T-helper 2 cell (primary cell): ENCODE measurements at regions not wholly inside any gene's neighbourhood (a gene's known extent, or its start where the extent isn't known, plus 50 kb on each side); places are given as distances from the start of the nearest gene placed in this dataset.
A peak's percentile ranks its signal among the peaks of the same experiment; 100 is the strongest.
"Not testable (repeated sequence)": the region's sequence is repeated elsewhere in the genome, so short reads cannot be mapped to it uniquely, and the experiment has no call there.

Experiments used
- DNase-seq, 5 experiments: peaks; one replicate each; pipeline versions ENCODE4 v3.0.0 to v3.0.0-alpha.2; 2012 to 2022

- DNase-seq: no peak
These were observed 565.6 kb upstream of the EPHA5 start for GRCh38 chr4:66235876-66236275.

GRCh38 chr4:66229885-66230284 lies 559.6 kb upstream of the EPHA5 start:
- DNase-seq: no peak

GRCh38 chr4:66225539-66225938 lies 555.2 kb upstream of the EPHA5 start:
- no peak for DNase-seq

- no peak for DNase-seq
These were observed 552.9 kb upstream of the EPHA5 start for GRCh38 chr4:66223068-66223703.

- no peak for DNase-seq
These were observed 549.1 kb upstream of the EPHA5 start for GRCh38 chr4:66219401-66219800.

GRCh38 chr4:66216252-66216651 lies 546.0 kb upstream of the EPHA5 start:
- DNase-seq: no peak

- DNase-seq: no peak
These were observed 542.2 kb upstream of the EPHA5 start for GRCh38 chr4:66212489-66212888.

- no peak for DNase-seq
These were observed 534.4 kb upstream of the EPHA5 start for GRCh38 chr4:66204534-66205247.

- DNase-seq: no peak
These were observed 532.6 kb upstream of the EPHA5 start for GRCh38 chr4:66202870-66203269.

- DNase-seq: no peak
These were observed 527.2 kb upstream of the EPHA5 start for GRCh38 chr4:66197451-66197850.

- DNase-seq: no peak
These were observed 523.2 kb upstream of the EPHA5 start for GRCh38 chr4:66193487-66193886.

GRCh38 chr4:66187175-66187720 lies 517.0 kb upstream of the EPHA5 start:
- DNase-seq: no peak

GRCh38 chr4:66186095-66186494 lies 515.8 kb upstream of the EPHA5 start:
- DNase-seq: no peak

- DNase-seq: no peak
These were observed 512.3 kb upstream of the EPHA5 start for GRCh38 chr4:66182636-66183035.

GRCh38 chr4:66178906-66179305 lies 508.6 kb upstream of the EPHA5 start:
- DNase-seq: no peak

- peak in 1 of 5 experiments; percentile 3 for DNase-seq
These were observed 499.1 kb upstream of the EPHA5 start for GRCh38 chr4:66169341-66169740.

GRCh38 chr4:66164869-66165268 lies 494.6 kb upstream of the EPHA5 start:
- no peak for DNase-seq

- no peak for DNase-seq
These were observed 490.3 kb upstream of the EPHA5 start for GRCh38 chr4:66160606-66161005.

GRCh38 chr4:66157594-66157993 lies 487.3 kb upstream of the EPHA5 start:
- DNase-seq: no peak

GRCh38 chr4:66130042-66130441 lies 459.8 kb upstream of the EPHA5 start:
- no peak for DNase-seq

- DNase-seq: no peak
These were observed 453.6 kb upstream of the EPHA5 start for GRCh38 chr4:66123831-66124413.

- no peak for DNase-seq
These were observed 452.9 kb upstream of the EPHA5 start for GRCh38 chr4:66123190-66123589.

- DNase-seq: not testable (repeated sequence)
These were observed 444.9 kb upstream of the EPHA5 start for GRCh38 chr4:66115231-66115630.

GRCh38 chr4:66108898-66109297 lies 438.6 kb upstream of the EPHA5 start:
- no peak for DNase-seq
